Thyroid gland (tissue), 4 donors: ENCODE measurements at regions not wholly inside any gene's neighbourhood (a gene's known extent, or its start where the extent isn't known, plus 50 kb on each side); places are given as distances from the start of the nearest gene placed in this dataset.

Experiments used
- CTCF ChIP-seq, 6 experiments: fragments of 200-600 bp in 3 of 6; fragments of 450-650 bp in 3 of 6; sonication (generic) in 3 of 6; IDR thresholded peaks; one replicate each; pipeline ENCODE4 v1.5.1; 2016 to 2019; ENCODE audit warnings: antibody characterized with exemption in 6 of 6, mild to moderate bottlenecking in 2 of 6, inconsistent platforms in 1 of 6, moderate library complexity in 1 of 6
- POLR2A ChIP-seq, 2 donors: fragments of 450-650 bp; IDR thresholded peaks; one replicate each; pipeline ENCODE4 v1.6.1; 2017; ENCODE audit warnings: antibody characterized with exemption in 2 of 2, mild to moderate bottlenecking in 2 of 2, moderate library complexity in 1 of 2

GRCh38 chr19:30852168-30852567, 480.0 kb downstream of the ZNF536 start:
- TF ChIP-seq POLR2A (IDR thresholded peaks at IDR 0.05) = no peak
- no peak for TF ChIP-seq CTCF (IDR thresholded peaks at IDR 0.05)
